HG03097 (cell line): ENCODE measurements at regions not wholly inside any gene's neighbourhood (a gene's known extent, or its start where the extent isn't known, plus 50 kb on each side); places are given as distances from the start of the nearest gene placed in this dataset.
"Not testable (repeated sequence)": the region's sequence is repeated elsewhere in the genome, so short reads cannot be mapped to it uniquely, and the experiment has no call there.

Source experiments
- ATAC-seq: cut with Tn5 transposase; IDR thresholded peaks from one replicate; pipeline ENCODE4 v1.9.1; 2021; ENCODE audit not compliant: unreplicated experiment, low FRiP score

DNA sequence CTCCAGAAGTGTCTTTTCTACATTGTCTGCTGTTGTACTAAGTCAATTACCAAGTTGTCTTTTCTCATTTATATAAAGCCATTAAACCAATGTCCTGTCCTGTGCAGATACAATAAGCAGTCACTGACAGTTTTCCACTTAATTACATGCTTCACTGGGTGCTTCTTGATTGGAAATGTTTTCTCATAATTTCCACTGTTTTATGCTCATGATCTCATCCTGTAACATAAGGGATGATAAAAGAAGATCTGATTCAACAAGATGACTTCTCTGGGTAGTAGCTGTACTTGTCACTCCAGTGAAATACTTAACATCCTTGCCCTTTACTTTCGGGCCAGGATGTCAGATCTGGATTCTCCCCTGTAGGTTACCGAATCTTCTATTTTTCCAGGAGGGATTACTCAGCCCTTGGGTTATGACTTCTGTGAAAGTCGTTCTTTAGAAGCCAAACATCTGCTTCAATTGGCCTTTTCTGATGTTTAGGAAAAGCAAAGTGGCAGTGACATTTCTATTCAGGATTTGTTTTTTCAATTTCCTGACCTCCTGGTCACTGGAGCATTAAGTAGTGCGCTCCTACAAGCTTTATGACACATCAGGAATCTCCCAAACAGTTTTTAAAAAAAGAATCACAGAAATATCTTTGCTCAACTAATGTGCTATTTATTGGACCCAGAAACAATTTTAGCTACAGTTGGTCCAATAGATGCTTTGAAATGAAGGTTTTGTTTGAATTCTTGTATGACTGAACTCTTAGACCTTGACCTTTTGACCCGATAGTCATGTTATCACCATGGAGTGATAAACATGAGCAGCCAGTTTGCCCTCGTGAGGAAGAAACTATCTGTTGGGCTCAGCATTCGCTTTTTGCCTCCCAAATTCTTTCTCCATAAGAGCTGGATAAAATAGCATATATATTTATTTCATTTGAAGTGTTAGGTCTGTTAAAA lies 234.5 kb upstream of the SSTR1 start:
- ATAC-seq: no peak

DNA sequence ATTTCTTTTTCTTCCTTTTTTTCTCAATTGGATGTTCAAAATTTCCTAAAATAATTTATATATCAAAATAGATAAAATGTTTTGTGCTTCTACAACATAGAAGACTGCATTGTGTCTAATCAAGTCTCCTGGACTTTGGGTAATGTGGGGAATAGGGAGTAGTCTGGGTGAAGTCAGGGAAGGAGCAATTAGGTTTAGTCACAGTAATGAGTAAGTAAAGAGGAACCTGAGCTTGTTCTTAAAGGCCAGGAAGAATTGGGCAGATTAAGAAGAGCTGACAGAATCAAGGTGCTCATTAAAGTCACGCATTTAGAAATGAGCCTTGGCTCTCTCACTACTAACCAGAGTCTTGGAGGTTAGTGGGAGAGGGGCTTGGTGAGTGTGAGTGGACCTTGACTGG lies 233.3 kb upstream of the SSTR1 start:
- ATAC-seq: no peak

DNA sequence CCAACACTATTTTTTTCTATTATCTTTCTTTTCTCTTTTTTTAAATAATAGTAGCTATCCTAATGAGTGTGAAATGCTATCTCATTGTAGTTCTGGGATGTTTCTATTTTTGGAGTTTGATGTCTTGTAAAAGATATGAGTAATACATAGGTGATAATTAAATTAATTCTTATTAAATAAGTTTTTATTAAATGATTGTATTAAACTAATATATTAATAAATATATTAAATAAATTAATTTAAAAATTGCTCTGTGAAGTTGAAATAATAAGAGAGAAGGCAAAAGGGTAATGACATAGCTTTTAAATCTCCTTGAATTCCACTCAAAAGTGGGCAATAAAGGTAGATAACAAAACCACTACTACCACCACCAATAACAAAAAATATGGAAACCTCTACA lies 230.2 kb upstream of the SSTR1 start:
- no peak for ATAC-seq

DNA sequence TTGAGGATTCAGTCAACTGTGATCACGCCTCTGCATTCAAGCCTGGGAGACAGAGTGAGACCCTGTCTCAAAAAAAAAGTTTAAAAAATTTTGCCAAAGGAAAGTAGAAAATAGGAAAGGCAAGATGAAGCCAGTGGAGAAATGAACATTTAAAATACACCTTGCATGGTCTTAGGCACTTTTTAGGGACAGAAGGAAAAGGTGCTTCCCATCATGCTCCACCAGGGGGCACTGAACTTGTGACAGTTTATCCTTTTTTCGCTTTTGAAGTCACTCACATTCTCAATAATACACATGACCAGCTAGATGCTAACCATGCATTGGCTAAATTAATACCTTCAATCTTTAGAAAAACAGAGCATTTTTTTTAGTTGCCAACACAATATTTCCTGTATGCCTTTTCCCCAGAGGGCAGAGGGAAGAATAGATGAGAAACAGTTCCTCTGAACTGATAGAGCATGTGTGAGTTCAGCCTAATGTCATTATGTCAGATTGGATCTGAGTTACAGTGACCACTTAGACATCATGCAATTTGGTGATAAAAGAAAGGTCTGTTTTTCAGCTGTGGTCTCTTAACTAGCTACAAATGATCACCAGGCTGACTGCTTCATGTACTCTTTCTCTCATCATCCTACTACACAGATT lies 221.8 kb upstream of the SSTR1 start:
- ATAC-seq: no peak

DNA sequence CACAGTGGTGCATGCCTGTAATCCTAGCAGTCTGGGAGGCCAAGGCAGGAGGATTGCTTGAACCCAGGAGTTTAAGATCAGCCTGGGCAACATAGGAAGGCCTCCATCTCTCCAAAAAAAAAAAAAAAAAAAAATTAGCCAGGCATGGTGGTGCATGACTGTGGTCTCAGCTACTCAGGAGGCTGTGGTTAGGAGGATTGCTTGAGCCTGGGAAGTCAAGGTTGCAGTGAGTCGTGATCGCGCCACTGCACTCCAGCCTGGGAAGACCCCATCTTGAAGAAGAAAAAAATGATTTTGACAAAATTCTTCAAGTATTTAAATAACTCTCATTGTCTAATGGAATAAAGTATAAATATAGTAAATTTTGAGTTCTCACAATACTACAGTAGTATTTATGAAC lies 219.2 kb upstream of the SSTR1 start:
- ATAC-seq: no peak

DNA sequence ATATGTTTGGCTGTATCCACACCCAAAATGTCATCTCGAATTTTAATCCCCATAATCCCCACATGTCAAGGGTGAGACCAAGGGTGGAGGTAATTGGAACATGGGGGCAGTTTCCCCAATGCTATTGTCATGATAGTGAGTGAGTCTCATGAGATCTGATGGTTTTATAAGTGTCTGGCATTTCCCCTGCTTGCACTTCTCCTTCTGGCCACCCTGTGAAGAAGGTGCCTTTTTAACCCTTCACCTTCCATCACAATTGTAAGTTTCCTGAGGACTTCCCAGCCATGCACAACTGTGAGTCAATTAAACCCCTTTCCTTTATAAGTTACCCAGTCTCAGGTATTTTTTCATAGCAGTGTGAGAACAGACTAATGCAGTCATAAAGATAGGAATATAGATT lies 216.7 kb upstream of the SSTR1 start:
- ATAC-seq: no peak

DNA sequence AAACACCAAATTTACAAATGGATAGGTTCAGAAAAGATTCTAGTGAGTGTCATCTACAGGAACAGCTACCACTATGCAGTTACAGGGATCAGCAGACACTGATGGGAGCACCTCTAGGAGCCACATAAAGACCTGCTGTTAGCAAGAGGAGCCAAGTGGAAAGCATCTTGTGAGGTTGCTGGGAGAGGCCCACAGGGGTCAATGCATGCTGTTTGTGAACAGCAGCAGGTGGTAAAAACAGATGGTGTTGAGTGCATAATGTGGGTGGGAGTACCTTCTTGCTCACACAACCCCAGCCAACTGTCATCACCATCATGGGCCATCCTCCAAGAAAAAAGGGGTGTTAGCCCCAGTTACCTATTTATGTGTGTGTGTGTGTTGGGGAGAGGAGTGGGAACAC lies 215.2 kb upstream of the SSTR1 start:
- ATAC-seq: no peak

DNA sequence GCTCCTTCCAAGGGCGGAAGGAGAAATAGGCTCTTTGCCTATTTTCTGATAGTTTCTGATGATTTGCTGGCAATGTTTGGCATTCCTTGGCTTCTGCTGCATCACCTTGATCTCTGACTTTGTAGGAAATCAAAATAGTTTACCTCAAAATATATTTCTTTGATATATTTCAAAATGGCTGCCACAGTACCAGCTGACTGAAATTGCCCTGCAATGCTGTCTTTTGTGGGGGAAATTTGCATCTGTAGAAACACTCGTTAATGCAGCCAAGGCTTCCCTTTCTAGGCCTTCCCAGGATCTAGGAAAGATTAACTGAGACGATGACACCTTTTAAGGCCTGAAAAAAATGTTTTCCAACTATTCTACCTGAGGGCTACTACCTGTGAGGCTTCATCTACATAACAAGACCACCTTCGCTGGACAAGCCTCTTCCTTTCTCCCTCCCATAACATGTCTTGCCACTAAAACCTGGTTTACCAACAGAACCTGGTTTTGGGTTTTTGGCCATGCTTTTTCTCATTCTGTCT lies 212.8 kb upstream of the SSTR1 start:
- ATAC-seq: no peak

DNA sequence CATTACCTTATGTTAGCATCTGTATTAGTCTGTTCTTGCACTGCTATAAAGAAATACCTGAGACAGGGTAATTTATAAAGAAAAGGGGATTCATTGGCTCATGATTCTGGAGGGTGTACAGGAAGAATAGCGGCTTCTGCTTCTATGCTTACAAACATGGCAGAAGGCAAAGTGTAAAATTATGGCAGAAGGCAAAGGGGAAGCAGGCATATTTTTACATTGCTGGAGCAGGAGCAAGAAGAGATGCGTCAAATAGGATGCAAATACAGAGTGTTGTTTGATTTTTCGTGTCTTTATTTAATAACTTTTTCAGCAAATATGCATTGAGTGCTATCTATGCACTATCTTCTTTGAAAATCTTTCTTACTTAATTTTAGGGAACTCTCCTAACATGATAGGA lies 210.7 kb upstream of the SSTR1 start:
- ATAC-seq: no peak

DNA sequence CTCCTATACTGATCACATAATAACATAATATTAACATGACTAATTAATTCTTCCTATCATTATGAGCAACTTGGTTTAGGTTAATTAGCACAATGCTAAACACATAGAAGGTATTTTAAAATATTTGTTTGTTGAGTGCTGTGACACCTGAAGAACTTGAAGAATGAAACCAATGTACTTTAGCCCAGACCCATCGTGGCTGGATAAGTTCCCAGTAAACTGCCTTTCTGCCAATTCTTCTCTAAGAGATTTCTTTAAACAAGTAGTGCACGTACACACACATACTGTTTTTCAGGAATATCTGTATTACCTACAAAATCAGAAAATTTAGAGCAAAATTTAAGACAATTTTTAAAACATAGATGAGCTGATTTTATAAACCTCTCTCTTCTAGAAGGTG lies 207.4 kb upstream of the SSTR1 start:
- no peak for ATAC-seq

DNA sequence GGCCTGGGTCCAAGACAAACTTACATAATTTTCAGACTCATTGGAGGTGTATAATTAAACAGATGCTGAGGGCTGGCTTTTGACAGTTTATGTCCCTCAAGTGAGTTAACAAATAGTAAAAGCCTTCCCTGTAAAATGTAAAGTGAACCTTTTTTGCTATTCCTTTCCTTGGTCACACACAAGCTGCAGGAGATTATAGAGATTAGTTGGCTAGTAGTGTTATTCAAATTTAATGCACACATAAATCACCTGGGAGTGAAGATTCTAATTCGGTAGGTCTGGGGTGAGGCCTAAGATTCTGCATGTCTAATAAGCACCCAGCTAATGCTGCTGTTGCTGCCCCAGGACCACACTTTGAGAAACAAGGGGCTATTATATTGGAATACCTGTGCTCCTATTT lies 206.2 kb upstream of the SSTR1 start:
- ATAC-seq: no peak

DNA sequence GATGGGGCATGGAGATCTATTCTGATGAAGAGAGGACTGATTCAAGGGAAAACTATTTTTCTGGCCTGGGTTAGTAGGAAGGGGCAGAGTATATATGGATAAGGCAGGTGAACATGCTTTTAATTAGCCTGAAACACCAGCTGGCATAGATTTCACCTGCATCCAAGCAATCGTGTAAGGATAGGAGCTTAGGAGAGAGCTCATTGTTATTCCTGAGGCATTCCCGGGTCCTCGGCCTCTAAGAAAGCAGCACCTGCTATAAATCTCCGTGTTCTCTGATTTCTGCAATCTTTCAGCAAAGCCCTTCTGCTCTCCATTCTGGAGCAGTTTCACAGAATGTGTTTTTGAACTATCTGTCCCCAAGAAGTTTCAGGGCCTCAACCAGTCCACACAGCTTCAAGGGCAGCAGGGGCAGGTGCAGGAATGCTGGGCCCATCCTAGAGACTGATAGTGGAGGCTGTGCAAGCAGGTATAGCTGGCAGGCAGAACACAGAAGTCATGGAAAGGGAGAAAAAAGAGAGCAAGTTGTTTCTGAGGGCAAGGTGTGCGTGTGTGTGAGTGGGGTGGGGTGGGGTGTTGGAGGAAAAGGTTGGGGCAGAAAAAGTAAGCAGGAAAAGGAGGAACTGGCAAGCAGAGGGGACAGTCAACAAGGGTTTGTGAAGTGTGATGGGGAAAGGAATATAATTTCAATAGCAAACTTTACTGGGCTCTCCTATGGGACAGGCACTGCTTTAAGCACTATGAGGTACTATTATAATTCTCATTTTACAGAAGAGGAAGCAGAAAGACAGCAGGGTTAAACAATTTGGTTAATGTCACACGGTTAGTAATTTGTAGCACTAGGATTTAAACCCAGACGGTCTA lies 203.7 kb upstream of the SSTR1 start:
- ATAC-seq: no peak

DNA sequence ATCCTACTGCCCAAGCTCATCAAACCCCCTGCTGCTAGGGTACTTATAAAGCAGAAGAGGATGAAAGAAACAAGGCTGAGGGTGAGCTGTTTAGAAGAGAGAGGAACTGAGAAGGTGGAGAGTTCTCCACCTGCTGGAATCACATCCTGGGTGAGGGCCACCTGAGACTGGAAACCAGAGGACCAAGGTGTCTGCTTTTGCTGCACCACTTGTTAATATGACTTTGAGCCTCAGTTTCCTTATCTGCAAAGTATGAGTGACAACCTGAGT lies 203.2 kb upstream of the SSTR1 start:
- no peak for ATAC-seq

DNA sequence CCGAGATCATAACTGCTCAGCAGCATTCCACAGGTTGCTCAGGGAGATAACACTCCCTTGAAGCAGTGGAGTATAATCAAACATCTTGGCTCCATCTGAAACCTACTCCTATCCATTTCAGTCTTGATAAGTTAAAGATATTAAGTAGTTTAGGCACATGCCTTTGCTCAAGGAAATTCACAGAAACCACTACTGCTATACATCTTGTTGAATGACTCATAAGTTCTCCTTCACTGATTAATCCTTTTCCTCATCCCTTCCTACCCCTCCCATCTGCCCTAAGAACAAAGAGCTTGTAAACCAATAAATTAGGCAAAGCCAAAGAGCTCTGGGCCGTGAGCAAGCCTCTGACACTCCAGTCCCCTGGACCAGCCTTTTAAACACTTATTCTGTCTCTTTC lies 196.5 kb upstream of the SSTR1 start:
- not testable (repeated sequence) for ATAC-seq

DNA sequence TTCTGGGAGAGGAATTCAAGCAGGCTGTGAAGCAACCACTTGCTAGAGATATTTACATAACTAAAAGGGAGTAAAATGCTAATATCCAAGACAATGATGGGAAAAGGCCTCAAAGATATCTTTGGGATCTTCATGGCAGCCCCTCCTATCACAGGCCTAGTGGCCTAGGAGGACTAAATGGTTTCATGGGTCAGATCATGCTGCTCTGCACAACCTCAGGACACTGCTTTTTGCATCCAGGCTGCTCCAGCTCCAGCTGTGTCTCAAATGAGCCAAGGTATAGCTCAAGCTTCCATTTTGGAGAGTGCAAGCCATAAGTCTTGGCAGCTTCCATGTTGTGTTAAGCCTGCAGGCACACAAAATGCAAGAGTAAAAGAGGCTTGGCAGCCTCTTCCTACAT lies 195.6 kb upstream of the SSTR1 start:
- no peak for ATAC-seq

DNA sequence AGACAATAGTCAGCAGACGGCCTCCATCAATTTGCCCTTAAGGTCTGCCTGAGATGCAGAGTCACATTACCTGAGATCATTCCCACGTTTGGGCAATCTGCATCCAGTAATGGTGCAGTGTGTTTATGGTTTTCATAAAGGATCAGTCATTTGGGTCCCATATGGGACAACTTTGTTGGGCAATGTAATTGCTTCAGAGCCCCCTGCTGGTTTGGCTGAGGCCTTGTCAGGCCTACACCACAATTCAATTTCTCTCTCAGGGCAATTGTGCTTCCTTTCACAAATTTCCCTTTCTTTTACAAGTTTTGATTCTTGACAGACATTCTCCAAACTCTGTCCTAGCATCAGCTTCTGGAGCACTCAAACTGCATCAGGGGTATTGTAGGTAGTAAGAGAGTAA lies 191.2 kb upstream of the SSTR1 start:
- no peak for ATAC-seq

DNA sequence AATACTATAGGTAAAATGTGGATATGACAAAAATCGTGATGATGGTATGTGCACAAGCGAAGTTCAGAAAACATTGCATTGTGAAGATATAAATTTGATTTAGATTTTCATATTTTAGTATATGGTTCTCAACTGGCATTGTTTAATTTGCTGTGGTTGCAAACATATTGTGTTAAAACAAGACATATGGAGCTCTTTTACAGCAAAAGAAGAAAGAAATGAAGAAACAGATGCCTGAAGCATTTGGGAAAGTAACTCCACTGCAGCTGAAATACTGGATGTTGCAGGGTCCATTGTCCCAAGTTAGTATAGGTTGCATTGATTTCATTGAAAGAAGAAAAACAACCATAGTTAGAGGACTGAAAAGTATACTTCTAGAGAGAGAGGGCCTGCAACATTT lies 185.8 kb upstream of the SSTR1 start:
- no peak for ATAC-seq

DNA sequence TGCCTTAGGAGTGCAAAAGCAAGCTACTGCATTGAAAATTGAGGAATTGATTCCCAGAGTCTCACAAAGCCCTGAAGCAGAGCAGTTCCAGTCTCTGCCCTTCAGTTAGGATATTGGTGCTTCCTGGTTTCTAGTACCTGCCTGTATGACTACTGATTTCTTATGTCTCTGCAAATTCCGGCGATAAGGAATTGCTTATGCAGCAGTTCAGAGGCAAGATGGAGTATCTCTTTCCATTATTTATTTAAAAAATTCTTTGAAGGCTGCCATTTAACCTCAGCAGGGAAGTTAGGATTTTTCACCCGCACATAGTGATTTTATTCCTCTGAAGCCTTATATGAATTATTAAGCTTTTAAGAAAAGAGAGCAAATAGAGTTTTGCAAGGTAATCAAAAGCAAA lies 184.9 kb upstream of the SSTR1 start:
- no peak for ATAC-seq

DNA sequence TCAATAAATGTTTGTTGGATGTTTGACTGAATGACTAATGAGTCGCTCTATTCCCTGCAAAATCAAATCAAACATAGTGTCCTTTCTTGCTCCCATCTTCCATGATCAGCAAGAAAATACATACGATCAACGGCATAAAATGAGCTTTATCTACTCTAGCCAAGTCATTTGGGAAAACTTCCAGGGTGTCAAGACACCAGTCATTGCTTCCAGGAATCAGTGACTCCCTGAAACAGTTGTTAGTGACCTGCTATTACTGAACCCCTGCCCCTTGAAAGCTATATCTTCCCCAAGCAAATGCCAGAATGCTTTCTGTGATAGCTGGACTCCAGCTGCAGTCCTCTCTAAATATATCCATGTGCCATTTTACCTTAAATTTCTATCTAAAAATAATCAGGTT lies 169.5 kb upstream of the SSTR1 start:
- no peak for ATAC-seq

DNA sequence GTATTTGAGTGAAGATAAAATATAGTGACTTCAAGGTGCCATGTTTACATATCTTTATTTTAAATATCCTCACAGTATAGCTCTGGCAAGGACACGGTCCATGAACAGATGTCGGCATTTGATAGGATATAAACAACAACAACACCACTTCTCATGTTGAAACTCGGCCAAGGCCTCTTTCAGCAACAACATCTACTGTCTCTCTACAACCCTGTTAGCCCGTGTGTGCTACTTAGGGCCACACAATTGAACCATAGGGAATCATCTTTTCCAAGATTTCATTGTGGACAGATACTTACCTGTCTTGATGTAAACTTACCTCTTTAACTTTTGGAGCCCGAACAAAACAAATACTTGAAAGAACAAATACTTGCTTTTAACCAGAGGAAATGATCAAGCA lies 168.7 kb upstream of the SSTR1 start:
- ATAC-seq: no peak

DNA sequence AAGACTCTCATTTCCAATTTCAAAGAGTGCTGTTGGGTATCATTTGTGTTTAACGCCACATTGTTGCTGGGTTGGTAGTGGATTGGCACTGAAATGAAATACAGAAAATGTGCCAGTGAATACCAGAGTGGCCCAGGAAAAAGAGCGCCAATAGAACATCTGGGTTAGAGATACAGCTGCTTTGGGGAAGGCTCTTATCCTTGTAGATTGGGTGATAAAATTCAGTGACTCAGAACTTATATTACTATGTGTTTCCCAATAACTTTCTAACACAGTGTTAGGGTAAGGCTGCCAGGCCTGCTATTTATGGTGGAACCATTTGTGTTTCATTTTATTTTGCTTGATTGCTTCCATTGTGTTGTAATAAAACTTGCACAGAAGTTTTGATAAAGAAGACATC lies 168.2 kb upstream of the SSTR1 start:
- ATAC-seq: no peak
